ENCODE measurements at regions not wholly inside any gene's neighbourhood (a gene's known extent, or its start where the extent isn't known, plus 50 kb on each side); places are given as distances from the start of the nearest gene placed in this dataset.
"Not testable (repeated sequence)": the region's sequence is repeated elsewhere in the genome, so short reads cannot be mapped to it uniquely, and the experiment has no call there.

GRCh38 chr2:136305517-136306192 lies 187.7 kb upstream of the CXCR4 start:
- no peak for DNase-seq
- intact Hi-C loops (cut with DNase I): no loop called here

- intact Hi-C loops (cut with DNase I): no loop called here
- no peak for DNase-seq
Observed at GRCh38 chr2:136301006-136301405, 183.1 kb upstream of the CXCR4 start.

GRCh38 chr2:136298631-136299030 lies 180.7 kb upstream of the CXCR4 start:
- DNase-seq: no peak
- intact Hi-C loops (cut with DNase I): no loop called here

GRCh38 chr2:136297994-136298393 lies 180.0 kb upstream of the CXCR4 start:
- intact Hi-C loops (cut with DNase I): no loop called here

GRCh38 chr2:136297312-136297711 lies 179.4 kb upstream of the CXCR4 start:
- intact Hi-C loops (cut with DNase I): no loop called here

More at GRCh38 chr2:136297994-136298393, 180.0 kb upstream of the CXCR4 start:
- no peak for DNase-seq

GRCh38 chr2:136295168-136295567 lies 177.2 kb upstream of the CXCR4 start:
- intact Hi-C loops (cut with DNase I): no loop called here

More at GRCh38 chr2:136297312-136297711, 179.4 kb upstream of the CXCR4 start:
- DNase-seq: no peak

GRCh38 chr2:136291871-136292270 lies 173.9 kb upstream of the CXCR4 start:
- DNase-seq: no peak
- intact Hi-C loops (cut with DNase I): no loop called here

More at GRCh38 chr2:136295168-136295567, 177.2 kb upstream of the CXCR4 start:
- DNase-seq: no peak

DNA sequence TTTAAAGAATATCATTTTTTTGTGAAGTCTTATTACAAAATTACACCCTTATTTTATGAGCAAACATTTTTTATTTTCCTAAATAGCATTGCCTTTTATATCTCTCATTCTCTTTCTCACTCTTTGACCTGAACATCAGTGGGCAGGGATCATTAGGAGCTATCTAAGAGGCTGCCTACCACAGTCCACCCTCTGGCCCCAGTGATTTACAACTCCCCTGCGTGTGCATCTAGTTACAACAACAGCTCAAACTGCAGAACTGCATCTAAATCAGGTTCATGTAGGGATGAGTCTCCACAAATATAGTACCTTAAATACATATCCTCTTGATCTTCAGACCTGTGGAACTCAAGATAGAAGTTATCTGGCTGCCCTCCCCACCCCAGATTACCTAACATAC lies 172.4 kb upstream of the CXCR4 start:
- DNase-seq: no peak
- intact Hi-C loops (cut with DNase I): no loop called here

- DNase-seq: no peak
- intact Hi-C loops (cut with DNase I): no loop called here
Observed at GRCh38 chr2:136288249-136288648, 170.3 kb upstream of the CXCR4 start.

- DNase-seq: no peak
- intact Hi-C loops (cut with DNase I): no loop called here
Observed at GRCh38 chr2:136286423-136286822, 168.5 kb upstream of the CXCR4 start.

GRCh38 chr2:136284226-136285119 lies 166.5 kb upstream of the CXCR4 start:
- no peak for DNase-seq
- intact Hi-C loops (cut with DNase I): no loop called here

GRCh38 chr2:136282251-136282650 lies 164.3 kb upstream of the CXCR4 start:
- DNase-seq: no peak
- intact Hi-C loops (cut with DNase I): no loop called here

DNA sequence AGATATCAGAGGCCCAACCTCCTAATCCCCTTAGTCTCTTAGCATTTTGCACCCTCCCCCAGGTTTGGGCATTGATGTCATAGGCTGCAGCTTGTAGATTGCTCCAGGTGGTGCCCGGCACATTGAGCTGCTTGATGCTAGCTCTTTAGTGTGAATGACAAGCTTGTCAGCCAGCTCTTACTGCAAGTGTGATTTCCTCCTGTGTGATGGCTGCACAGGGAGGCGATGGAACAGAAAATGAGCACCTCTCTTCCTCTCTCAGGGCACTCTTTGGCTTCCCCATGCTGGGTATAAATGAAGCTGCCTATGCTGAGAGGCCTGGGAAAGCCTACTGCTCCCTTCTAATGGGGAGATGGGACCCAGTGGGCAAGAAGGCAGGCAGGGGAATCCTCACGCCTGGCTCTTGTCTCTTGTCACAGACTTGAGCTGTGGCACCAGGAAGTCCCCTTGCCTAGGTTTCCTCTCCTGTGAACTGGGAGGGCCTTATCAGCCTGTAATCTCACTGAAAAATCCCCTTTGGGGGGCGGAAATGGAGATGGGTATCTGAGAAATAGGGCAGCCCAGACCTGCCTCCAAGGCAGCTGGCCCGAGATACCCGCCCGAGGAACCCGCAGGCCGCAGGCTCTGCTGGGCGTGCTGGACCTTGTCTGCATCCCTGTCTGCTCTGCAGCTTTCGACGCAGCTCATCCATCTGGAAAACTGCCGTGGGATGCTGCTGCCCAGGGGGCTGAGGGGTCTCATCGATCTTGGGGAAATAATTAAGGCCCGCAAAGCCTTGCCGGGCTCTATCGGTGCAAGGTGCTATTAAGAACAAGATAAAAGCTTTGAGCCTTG lies 163.5 kb upstream of the CXCR4 start:
- intact Hi-C loops (cut with DNase I): no loop called here
- no peak for DNase-seq

- DNase-seq; intact Hi-C loops (cut with DNase I): not testable (repeated sequence)
Observed at GRCh38 chr2:136266346-136266745, 148.4 kb upstream of the CXCR4 start.

DNA sequence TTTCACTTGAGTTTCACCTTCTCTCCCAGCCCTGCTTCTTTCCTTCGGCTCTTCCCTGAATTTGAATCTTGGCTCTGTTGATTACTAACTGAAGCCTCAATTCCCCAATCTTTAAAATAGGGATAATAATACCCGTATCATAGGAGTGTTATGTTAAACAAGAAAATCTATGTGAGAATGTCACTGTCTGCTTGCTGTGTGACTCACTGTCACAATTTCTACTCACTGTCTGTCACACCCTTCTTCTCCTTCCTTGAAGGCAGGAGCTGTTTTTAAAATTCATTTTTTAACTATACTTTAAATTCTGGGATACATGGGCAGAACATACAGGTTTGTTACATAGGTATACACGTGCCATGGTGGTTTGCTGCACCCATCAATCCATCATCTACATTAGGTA lies 141.6 kb upstream of the CXCR4 start:
- DNase-seq: no peak
- intact Hi-C loops (cut with DNase I): no loop called here

- no peak for DNase-seq
- intact Hi-C loops (cut with DNase I): no loop called here
Observed at GRCh38 chr2:136257893-136258292, 139.9 kb upstream of the CXCR4 start.

DNA sequence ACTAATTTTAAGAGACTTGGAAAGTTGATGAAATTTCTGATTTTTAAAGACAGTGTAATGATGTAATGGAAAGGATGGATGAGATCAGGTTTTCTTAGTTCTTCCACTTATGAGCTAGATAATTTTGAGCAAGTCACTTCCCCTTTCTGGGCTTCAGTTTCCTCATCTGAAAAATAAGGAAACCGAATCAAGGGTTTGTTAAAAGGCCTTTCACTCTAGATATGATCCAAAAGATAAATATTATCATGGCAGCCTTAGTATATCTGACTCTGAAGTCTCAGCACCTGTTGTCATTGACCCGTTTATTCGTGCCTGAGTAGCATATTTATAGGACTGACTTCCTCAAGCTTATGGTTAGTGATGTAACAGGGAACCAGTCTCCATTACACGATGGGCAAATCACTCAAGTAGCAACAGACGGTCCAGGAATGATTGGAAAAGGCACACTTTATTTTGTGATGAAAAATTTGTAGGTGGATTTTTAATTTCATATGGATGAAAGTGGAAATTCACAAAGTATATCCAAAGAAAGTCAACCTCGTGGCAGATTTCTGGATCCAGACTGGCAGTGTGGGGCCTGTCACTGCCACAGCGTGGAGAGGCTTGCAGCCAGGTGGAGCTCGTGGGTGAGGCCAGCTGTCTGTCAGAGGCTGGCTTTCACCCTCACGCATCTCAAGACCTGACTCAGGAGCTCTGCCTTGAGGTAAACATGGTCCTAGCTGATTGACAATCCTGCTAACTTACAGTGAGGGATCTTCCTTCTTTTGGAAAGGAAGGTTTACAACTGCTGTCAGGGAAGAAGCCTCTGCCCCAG lies 137.9 kb upstream of the CXCR4 start:
- intact Hi-C loops (cut with DNase I): no loop called here
- no peak for DNase-seq

- DNase-seq: no peak
- intact Hi-C loops (cut with DNase I): no loop called here
Observed at GRCh38 chr2:136255127-136255526, 137.2 kb upstream of the CXCR4 start.

GRCh38 chr2:136254681-136255080 lies 136.7 kb upstream of the CXCR4 start:
- intact Hi-C loops (cut with DNase I): no loop called here

More at GRCh38 chr2:136254681-136255080, 136.7 kb upstream of the CXCR4 start:
- DNase-seq: no peak

All from posterior cingulate gyrus (tissue), 11 donors.